ENCODE measurements at regions not wholly inside any gene's neighbourhood (a gene's known extent, or its start where the extent isn't known, plus 50 kb on each side); places are given as distances from the start of the nearest gene placed in this dataset.

DNA sequence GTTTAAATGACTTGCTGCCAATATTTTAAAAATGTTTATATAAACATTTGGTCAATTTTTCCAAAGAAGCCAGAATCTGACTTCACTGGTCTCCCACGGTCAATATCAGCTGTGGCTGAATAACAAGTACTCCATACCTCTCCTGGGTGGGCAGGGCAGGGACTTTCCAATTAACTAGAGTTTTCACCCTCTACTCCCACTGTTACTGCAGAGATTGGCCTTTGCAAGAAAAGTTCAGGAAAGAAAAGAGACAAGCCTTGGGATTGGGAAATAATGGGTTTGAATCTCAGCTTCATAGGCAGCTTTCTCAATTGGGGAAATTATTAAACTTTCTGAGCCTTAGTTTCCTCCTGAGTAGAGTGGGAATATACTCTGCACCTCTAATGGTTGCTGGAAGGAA, 236.9 kb downstream of the PRL start:
- Histone ChIP-seq H3K4me3 (ENCODE audit: low read depth in 2 of 2, low read length in 2 of 2) (no peak overlapping the region), H3K27me3 (ENCODE audit: control insufficient read depth, insufficient read depth, low read length) (no peaks in the 10 kb centered on the region), H3K4me1 (ENCODE audit: control insufficient read depth, insufficient read depth, low read length) (no peaks in the 10 kb centered on the region), H3K9me3 (ENCODE audit: control insufficient read depth, insufficient read depth, low read depth, low read length) (no peaks in the 10 kb centered on the region), H3K27ac (ENCODE audit: low read length) (no peak overlapping the region), H3K36me3 (ENCODE audit: control insufficient read depth, insufficient read depth, low read length) (no peaks in the 10 kb centered on the region)
- no peak for TF ChIP-seq TCF7L2 (IDR thresholded peaks at IDR 0.05; ENCODE audit: low read depth, low read length)
- TF ChIP-seq, protein P1, sequence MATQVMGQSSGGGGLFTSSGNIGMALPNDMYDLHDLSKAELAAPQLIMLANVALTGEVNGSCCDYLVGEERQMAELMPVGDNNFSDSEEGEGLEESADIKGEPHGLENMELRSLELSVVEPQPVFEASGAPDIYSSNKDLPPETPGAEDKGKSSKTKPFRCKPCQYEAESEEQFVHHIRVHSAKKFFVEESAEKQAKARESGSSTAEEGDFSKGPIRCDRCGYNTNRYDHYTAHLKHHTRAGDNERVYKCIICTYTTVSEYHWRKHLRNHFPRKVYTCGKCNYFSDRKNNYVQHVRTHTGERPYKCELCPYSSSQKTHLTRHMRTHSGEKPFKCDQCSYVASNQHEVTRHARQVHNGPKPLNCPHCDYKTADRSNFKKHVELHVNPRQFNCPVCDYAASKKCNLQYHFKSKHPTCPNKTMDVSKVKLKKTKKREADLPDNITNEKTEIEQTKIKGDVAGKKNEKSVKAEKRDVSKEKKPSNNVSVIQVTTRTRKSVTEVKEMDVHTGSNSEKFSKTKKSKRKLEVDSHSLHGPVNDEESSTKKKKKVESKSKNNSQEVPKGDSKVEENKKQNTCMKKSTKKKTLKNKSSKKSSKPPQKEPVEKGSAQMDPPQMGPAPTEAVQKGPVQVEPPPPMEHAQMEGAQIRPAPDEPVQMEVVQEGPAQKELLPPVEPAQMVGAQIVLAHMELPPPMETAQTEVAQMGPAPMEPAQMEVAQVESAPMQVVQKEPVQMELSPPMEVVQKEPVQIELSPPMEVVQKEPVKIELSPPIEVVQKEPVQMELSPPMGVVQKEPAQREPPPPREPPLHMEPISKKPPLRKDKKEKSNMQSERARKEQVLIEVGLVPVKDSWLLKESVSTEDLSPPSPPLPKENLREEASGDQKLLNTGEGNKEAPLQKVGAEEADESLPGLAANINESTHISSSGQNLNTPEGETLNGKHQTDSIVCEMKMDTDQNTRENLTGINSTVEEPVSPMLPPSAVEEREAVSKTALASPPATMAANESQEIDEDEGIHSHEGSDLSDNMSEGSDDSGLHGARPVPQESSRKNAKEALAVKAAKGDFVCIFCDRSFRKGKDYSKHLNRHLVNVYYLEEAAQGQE (IDR thresholded peaks at IDR 0.05; ENCODE audit: insufficient read depth in 1 of 2, low read depth in 2 of 2, low read length in 1 of 2), result no peak
- no peak for TF ChIP-seq POLR2AphosphoS5 (IDR thresholded peaks at IDR 0.05; ENCODE audit: low read depth, low read length)
- TF ChIP-seq, protein P2, sequence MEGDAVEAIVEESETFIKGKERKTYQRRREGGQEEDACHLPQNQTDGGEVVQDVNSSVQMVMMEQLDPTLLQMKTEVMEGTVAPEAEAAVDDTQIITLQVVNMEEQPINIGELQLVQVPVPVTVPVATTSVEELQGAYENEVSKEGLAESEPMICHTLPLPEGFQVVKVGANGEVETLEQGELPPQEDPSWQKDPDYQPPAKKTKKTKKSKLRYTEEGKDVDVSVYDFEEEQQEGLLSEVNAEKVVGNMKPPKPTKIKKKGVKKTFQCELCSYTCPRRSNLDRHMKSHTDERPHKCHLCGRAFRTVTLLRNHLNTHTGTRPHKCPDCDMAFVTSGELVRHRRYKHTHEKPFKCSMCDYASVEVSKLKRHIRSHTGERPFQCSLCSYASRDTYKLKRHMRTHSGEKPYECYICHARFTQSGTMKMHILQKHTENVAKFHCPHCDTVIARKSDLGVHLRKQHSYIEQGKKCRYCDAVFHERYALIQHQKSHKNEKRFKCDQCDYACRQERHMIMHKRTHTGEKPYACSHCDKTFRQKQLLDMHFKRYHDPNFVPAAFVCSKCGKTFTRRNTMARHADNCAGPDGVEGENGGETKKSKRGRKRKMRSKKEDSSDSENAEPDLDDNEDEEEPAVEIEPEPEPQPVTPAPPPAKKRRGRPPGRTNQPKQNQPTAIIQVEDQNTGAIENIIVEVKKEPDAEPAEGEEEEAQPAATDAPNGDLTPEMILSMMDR (IDR thresholded peaks at IDR 0.05), result no peak
- no peak for TF ChIP-seq SIN3A (IDR thresholded peaks at IDR 0.05; ENCODE audit: borderline replicate concordance, insufficient read depth, low read depth, low read length)
- no peak for ATAC-seq
- no TSS peak for BruUV-seq (replicated peaks)
- no peak for DNase-seq (ENCODE audit: low read depth, low spot score)
- ChIA-PET POLR2A (no interaction called here), CTCF (no interaction called here)
- in situ Hi-C loops (cut with HindIII; ENCODE audit: low pct_unique_long_range_greater_than_20kb, low sequenced_read_pairs) (no loop called here), intact Hi-C loops (cut with micrococcal nuclease; ENCODE audit: unreplicated experiment) (no loop called here)

DNA sequence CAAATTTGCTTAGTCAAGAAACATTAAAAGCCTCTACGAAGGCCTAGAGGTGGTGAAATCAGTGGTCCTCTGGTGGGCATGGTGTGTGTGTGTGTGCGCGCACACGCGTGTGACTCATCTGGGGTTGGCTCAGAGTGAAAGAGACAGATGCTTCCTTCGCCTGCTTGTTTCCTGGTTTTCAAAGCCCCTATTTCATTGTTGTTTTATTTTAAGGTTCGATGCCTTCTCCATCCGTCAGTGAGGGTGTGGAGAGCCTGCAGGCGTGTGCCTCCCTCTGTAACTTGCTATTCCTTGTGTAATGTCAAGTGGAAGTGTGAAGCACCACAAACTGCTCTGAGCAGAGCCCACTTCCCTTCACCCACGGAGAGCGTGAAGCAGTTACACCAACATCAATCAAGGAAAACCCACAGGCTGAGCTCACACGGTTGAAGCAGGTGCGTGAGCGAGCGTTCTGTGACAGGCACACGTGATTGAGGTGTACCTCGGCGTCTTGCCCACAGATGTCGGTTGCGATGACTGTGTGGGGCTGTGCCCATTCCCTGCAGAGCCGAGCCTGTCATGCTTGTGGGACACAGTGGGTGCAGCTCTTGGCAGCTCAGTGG, 233.9 kb downstream of the PRL start:
- Histone ChIP-seq H3K27ac (ENCODE audit: low read length) (no peak overlapping the region), H3K27me3 (ENCODE audit: control insufficient read depth, insufficient read depth, low read length) (no peaks in the 10 kb centered on the region), H3K4me1 (ENCODE audit: control insufficient read depth, insufficient read depth, low read length) (no peaks in the 10 kb centered on the region), H3K9me3 (ENCODE audit: control insufficient read depth, insufficient read depth, low read depth, low read length) (no peaks in the 10 kb centered on the region), H3K36me3 (ENCODE audit: control insufficient read depth, insufficient read depth, low read length) (no peaks in the 10 kb centered on the region), H3K4me3 (ENCODE audit: low read depth in 2 of 2, low read length in 2 of 2) (no peak overlapping the region)
- ATAC-seq, result no peak
- POLR2A ChIA-PET, result no interaction called here
- no TSS peak for BruUV-seq (replicated peaks)
- in situ Hi-C loops (cut with HindIII; ENCODE audit: low pct_unique_long_range_greater_than_20kb, low sequenced_read_pairs), result no loop called here
- DNase-seq (ENCODE audit: low read depth, low spot score), result no peak
- TF ChIP-seq TCF7L2 (IDR thresholded peaks at IDR 0.05; ENCODE audit: low read depth, low read length) (no peak), SIN3A (IDR thresholded peaks at IDR 0.05; ENCODE audit: borderline replicate concordance, insufficient read depth, low read depth, low read length) (no peak), POLR2AphosphoS5 (IDR thresholded peaks at IDR 0.05; ENCODE audit: low read depth, low read length) (no peak)
- TF ChIP-seq, protein P1 (IDR thresholded peaks at IDR 0.05; ENCODE audit: insufficient read depth in 1 of 2, low read depth in 2 of 2, low read length in 1 of 2), result no peak
- TF ChIP-seq, protein P2 (IDR thresholded peaks at IDR 0.05), result no peak
- intact Hi-C loops (cut with micrococcal nuclease; ENCODE audit: unreplicated experiment), result no loop called here
- CTCF ChIA-PET, result no interaction called here
